Neural cell (in vitro differentiated cells): ENCODE measurements at regions not wholly inside any gene's neighbourhood (a gene's known extent, or its start where the extent isn't known, plus 50 kb on each side); places are given as distances from the start of the nearest gene placed in this dataset.

Source experiments
- POLR2AphosphoS5 ChIP-seq: IDR thresholded peaks from 2 replicates; pipeline ENCODE4 v1.6.1; 2012
- TAF1 ChIP-seq: IDR thresholded peaks from 2 replicates; pipeline ENCODE4 v1.6.1; 2012; ENCODE audit warnings: low read depth
- TF ChIP-seq, protein P1 (sequence below): fragments of 450-650 bp; IDR thresholded peaks from 2 replicates; pipeline ENCODE4 v1.5.1; 2014; ENCODE audit warnings: antibody characterized with exemption, mild to moderate bottlenecking, moderate library complexity; ENCODE audit not compliant: poor library complexity, severe bottlenecking

DNA sequence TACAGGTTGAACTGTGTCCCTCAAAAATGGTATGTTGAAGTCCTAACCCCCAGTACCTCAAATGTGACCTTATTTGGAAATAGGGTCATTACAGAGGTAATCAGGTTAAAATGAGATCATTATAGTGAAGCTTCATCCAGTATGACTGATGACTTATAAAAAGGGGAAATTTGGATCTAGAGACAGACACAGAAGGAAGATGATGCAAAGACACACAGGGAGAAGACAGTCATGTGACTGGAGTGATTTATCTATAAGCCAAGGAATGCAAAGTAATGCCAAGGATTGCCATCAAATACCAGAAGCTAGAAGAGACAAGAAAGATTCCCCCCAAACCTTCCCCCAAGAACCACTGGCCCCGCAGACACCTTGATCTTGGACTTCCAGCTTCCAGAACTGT lies 155.2 kb downstream of the RBMX2 start:
- TF ChIP-seq, protein P1, sequence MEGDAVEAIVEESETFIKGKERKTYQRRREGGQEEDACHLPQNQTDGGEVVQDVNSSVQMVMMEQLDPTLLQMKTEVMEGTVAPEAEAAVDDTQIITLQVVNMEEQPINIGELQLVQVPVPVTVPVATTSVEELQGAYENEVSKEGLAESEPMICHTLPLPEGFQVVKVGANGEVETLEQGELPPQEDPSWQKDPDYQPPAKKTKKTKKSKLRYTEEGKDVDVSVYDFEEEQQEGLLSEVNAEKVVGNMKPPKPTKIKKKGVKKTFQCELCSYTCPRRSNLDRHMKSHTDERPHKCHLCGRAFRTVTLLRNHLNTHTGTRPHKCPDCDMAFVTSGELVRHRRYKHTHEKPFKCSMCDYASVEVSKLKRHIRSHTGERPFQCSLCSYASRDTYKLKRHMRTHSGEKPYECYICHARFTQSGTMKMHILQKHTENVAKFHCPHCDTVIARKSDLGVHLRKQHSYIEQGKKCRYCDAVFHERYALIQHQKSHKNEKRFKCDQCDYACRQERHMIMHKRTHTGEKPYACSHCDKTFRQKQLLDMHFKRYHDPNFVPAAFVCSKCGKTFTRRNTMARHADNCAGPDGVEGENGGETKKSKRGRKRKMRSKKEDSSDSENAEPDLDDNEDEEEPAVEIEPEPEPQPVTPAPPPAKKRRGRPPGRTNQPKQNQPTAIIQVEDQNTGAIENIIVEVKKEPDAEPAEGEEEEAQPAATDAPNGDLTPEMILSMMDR: no peak
- TF ChIP-seq POLR2AphosphoS5 (no peak), TAF1 (no peak)
